ENCODE measurements at regions not wholly inside any gene's neighbourhood (a gene's known extent, or its start where the extent isn't known, plus 50 kb on each side); places are given as distances from the start of the nearest gene placed in this dataset.

- Histone ChIP-seq H3K27ac (ENCODE audit: low read depth in 1 of 2, low read length in 2 of 2) (no peak overlapping the region), H3K9me3 (ENCODE audit: control insufficient read depth in 4 of 4, low read length in 3 of 4) (no peaks in the 10 kb centered on the region), H3K9ac (ENCODE audit: low read depth in 1 of 2, low read length in 2 of 2) (no peak overlapping the region), H3K36me3 (ENCODE audit: control insufficient read depth in 4 of 4, insufficient read depth in 3 of 4, low read depth in 1 of 4, low read length in 3 of 4) (no peaks in the 10 kb centered on the region), H3K27me3 (ENCODE audit: control insufficient read depth in 4 of 4, insufficient read depth in 4 of 4, low read length in 3 of 4) (no peaks in the 10 kb centered on the region), H3K4me3 (ENCODE audit: low read depth in 1 of 3, low read length in 3 of 3) (no peak overlapping the region), H3K4me1 (ENCODE audit: control insufficient read depth in 4 of 4, insufficient read depth in 4 of 4, low read length in 3 of 4) (no peaks in the 10 kb centered on the region)
- 89% methylated on average over 5 of the region's 5 CpGs for WGBS
- no peak for DNase-seq (ENCODE audit: low spot score)
- TF ChIP-seq GABPA (IDR thresholded peaks at IDR 0.05 in 1 of 2, conservative IDR thresholded peaks at IDR 0.05 in 1 of 2): no peak
- TF ChIP-seq MAX (IDR thresholded peaks at IDR 0.05): no peak
- no peak for TF ChIP-seq TAF1 (conservative IDR thresholded peaks at IDR 0.05)
- no peak for TF ChIP-seq RAD21 (IDR thresholded peaks at IDR 0.05)
- no peak for TF ChIP-seq YY1 (IDR thresholded peaks at IDR 0.05)
- TF ChIP-seq FOXA2 (IDR thresholded peaks at IDR 0.05): no peak
- TF ChIP-seq JUND (IDR thresholded peaks at IDR 0.05): no peak
- no peak for TF ChIP-seq SP1 (IDR thresholded peaks at IDR 0.05)
- no peak for TF ChIP-seq HNF4G (IDR thresholded peaks at IDR 0.05)
- TF ChIP-seq ATF3 (IDR thresholded peaks at IDR 0.05): no peak
- no peak for TF ChIP-seq EGR1 (IDR thresholded peaks at IDR 0.05; ENCODE audit: low read depth in 2 of 2)
- TF ChIP-seq, protein P1, sequence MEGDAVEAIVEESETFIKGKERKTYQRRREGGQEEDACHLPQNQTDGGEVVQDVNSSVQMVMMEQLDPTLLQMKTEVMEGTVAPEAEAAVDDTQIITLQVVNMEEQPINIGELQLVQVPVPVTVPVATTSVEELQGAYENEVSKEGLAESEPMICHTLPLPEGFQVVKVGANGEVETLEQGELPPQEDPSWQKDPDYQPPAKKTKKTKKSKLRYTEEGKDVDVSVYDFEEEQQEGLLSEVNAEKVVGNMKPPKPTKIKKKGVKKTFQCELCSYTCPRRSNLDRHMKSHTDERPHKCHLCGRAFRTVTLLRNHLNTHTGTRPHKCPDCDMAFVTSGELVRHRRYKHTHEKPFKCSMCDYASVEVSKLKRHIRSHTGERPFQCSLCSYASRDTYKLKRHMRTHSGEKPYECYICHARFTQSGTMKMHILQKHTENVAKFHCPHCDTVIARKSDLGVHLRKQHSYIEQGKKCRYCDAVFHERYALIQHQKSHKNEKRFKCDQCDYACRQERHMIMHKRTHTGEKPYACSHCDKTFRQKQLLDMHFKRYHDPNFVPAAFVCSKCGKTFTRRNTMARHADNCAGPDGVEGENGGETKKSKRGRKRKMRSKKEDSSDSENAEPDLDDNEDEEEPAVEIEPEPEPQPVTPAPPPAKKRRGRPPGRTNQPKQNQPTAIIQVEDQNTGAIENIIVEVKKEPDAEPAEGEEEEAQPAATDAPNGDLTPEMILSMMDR (IDR thresholded peaks at IDR 0.05; ENCODE audit: low read depth, low read length, missing input control): no peak
- TF ChIP-seq, protein P2, sequence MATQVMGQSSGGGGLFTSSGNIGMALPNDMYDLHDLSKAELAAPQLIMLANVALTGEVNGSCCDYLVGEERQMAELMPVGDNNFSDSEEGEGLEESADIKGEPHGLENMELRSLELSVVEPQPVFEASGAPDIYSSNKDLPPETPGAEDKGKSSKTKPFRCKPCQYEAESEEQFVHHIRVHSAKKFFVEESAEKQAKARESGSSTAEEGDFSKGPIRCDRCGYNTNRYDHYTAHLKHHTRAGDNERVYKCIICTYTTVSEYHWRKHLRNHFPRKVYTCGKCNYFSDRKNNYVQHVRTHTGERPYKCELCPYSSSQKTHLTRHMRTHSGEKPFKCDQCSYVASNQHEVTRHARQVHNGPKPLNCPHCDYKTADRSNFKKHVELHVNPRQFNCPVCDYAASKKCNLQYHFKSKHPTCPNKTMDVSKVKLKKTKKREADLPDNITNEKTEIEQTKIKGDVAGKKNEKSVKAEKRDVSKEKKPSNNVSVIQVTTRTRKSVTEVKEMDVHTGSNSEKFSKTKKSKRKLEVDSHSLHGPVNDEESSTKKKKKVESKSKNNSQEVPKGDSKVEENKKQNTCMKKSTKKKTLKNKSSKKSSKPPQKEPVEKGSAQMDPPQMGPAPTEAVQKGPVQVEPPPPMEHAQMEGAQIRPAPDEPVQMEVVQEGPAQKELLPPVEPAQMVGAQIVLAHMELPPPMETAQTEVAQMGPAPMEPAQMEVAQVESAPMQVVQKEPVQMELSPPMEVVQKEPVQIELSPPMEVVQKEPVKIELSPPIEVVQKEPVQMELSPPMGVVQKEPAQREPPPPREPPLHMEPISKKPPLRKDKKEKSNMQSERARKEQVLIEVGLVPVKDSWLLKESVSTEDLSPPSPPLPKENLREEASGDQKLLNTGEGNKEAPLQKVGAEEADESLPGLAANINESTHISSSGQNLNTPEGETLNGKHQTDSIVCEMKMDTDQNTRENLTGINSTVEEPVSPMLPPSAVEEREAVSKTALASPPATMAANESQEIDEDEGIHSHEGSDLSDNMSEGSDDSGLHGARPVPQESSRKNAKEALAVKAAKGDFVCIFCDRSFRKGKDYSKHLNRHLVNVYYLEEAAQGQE (IDR thresholded peaks at IDR 0.05): no peak
- no peak for TF ChIP-seq ZBTB33 (IDR thresholded peaks at IDR 0.05)
- TF ChIP-seq NR2F2 (IDR thresholded peaks at IDR 0.05): no peak
- TF ChIP-seq RXRA (IDR thresholded peaks at IDR 0.05): no peak
- TF ChIP-seq FOXA1 (IDR thresholded peaks at IDR 0.05): no peak
- TF ChIP-seq HNF4A (conservative IDR thresholded peaks at IDR 0.05): no peak
Observed at GRCh38 chr11:119890466-119890865, 161.5 kb upstream of the NECTIN1 start.

Measured in liver (tissue), 8 donors.